H9 (cell line): ENCODE measurements at regions not wholly inside any gene's neighbourhood (a gene's known extent, or its start where the extent isn't known, plus 50 kb on each side); places are given as distances from the start of the nearest gene placed in this dataset.

Experiments used
- DNase-seq: peaks from one replicate; pipeline ENCODE4 v3.0.0-alpha.2; 2017
- H2AFZ ChIP-seq: one replicate; pipeline ENCODE4 v1.6.1; 2013; ENCODE audit warnings: mild to moderate bottlenecking, low read length, control low read depth, moderate library complexity
- H2AK5ac ChIP-seq: 2 replicates; pipeline ENCODE4 v1.6.1; 2013; ENCODE audit warnings: low read length, control low read depth, mixed read lengths; ENCODE audit not compliant: insufficient read length
- H2BK120ac ChIP-seq: one replicate; pipeline ENCODE4 v1.6.1; 2013; ENCODE audit warnings: low read depth, mild to moderate bottlenecking, low read length, control low read depth, inconsistent platforms; ENCODE audit not compliant: poor library complexity, severe bottlenecking
- H2BK12ac ChIP-seq: 2 replicates; pipeline ENCODE4 v1.6.1; 2013; ENCODE audit warnings: low read length, control low read depth, mixed read lengths, low read depth; ENCODE audit not compliant: insufficient read length
- H2BK15ac ChIP-seq: 2 replicates; pipeline ENCODE4 v1.6.1; 2013; ENCODE audit warnings: low read depth, low read length, control low read depth
- H2BK20ac ChIP-seq: one replicate; pipeline ENCODE4 v1.6.1; 2013; ENCODE audit warnings: low read depth, mild to moderate bottlenecking, low read length, control low read depth, inconsistent platforms; ENCODE audit not compliant: poor library complexity, severe bottlenecking
- H2BK5ac ChIP-seq: 2 replicates; pipeline ENCODE4 v1.6.1; 2013; ENCODE audit warnings: low read length, control low read depth, mixed read lengths; ENCODE audit not compliant: insufficient read length
- H3K14ac ChIP-seq: 2 replicates; pipeline ENCODE4 v1.6.1; 2013; ENCODE audit warnings: low read length, control low read depth; ENCODE audit not compliant: insufficient read depth
- H3K18ac ChIP-seq: 2 replicates; pipeline ENCODE4 v1.6.1; 2013; ENCODE audit warnings: low read depth, mild to moderate bottlenecking, mixed read lengths, low read length, control low read depth; ENCODE audit not compliant: insufficient read length
- H3K23ac ChIP-seq: 2 replicates; pipeline ENCODE4 v1.6.1; 2013; ENCODE audit warnings: low read length, control low read depth, mixed read lengths, low read depth; ENCODE audit not compliant: insufficient read length
- H3K23me2 ChIP-seq: 2 replicates; pipeline ENCODE4 v1.6.1; 2013; ENCODE audit warnings: low read depth, mild to moderate bottlenecking, mixed read lengths, low read length, control low read depth; ENCODE audit not compliant: insufficient read length, poor library complexity, severe bottlenecking
- H3K27ac ChIP-seq: 2 replicates; pipeline ENCODE4 v1.5.1; 2013; ENCODE audit warnings: low read length, control low read depth, mixed read lengths, low read depth; ENCODE audit not compliant: insufficient read length
- H3K27me3 ChIP-seq: 2 replicates; pipeline ENCODE4 v1.6.1; 2013; ENCODE audit warnings: low read length, control low read depth, inconsistent platforms; ENCODE audit not compliant: insufficient read depth
- H3K4ac ChIP-seq: 2 replicates; pipeline ENCODE4 v1.6.1; 2013; ENCODE audit warnings: low read depth, mild to moderate bottlenecking, control low read depth, inconsistent platforms, low read length, moderate library complexity
- H3K4me1 ChIP-seq: 2 replicates; pipeline ENCODE4 v1.6.1; 2013; ENCODE audit warnings: low read length, control low read depth, inconsistent platforms; ENCODE audit not compliant: insufficient read depth
- H3K4me2 ChIP-seq: 2 replicates; pipeline ENCODE4 v1.6.1; 2013; ENCODE audit warnings: low read length, control low read depth, mixed read lengths; ENCODE audit not compliant: insufficient read length, insufficient read depth
- H3K56ac ChIP-seq: 2 replicates; pipeline ENCODE4 v1.6.1; 2013; ENCODE audit warnings: low read depth, mild to moderate bottlenecking, mixed read lengths, low read length, control low read depth; ENCODE audit not compliant: insufficient read length
- H3K79me1 ChIP-seq: 2 replicates; pipeline ENCODE4 v1.6.1; 2013; ENCODE audit warnings: low read depth, mild to moderate bottlenecking, moderate library complexity, low read length, control low read depth, inconsistent platforms; ENCODE audit not compliant: insufficient read depth, poor library complexity, severe bottlenecking
- H3K79me2 ChIP-seq: 2 replicates; pipeline ENCODE4 v1.6.1; 2013; ENCODE audit warnings: low read length, control low read depth, inconsistent platforms; ENCODE audit not compliant: insufficient read depth
- H3K9ac ChIP-seq: 2 replicates; pipeline ENCODE4 v1.6.1; 2013; ENCODE audit warnings: low read length, control low read depth, mixed read lengths; ENCODE audit not compliant: insufficient read length; ENCODE audit errors: extremely low read depth
- H3K9me3 ChIP-seq: one replicate; pipeline ENCODE4 v1.6.1; 2013; ENCODE audit warnings: low read depth, low read length, inconsistent platforms; ENCODE audit not compliant: control insufficient read depth
- H3T11ph ChIP-seq: one replicate; pipeline ENCODE4 v1.6.1; 2013; ENCODE audit warnings: mild to moderate bottlenecking, low read length, control low read depth, inconsistent platforms
- H4K20me1 ChIP-seq: one replicate; pipeline ENCODE4 v1.6.1; 2013; ENCODE audit not compliant: control insufficient read depth, insufficient read length, insufficient read depth
- H4K5ac ChIP-seq: 2 replicates; pipeline ENCODE4 v1.6.1; 2013; ENCODE audit warnings: low read depth, mild to moderate bottlenecking, mixed read lengths, low read length, control low read depth; ENCODE audit not compliant: insufficient read length
- H4K8ac ChIP-seq: replicated peaks from 2 replicates; pipeline ENCODE4 v1.6.1; 2013; ENCODE audit warnings: low read length, control low read depth, mixed read lengths, low read depth; ENCODE audit not compliant: insufficient read length
- H4K91ac ChIP-seq: 2 replicates; pipeline ENCODE4 v1.6.1; 2013; ENCODE audit warnings: low read depth, mild to moderate bottlenecking, moderate library complexity, mixed read lengths, low read length, control low read depth; ENCODE audit not compliant: insufficient read length
- H3K27ac Mint-ChIP-seq, 3 experiments: 2 replicates in 2 of 3; 3 replicates in 1 of 3; pipeline ENCODE4 v1.8.0; 2020 to 2021; ENCODE audit warnings: mixed read lengths in 3 of 3, mild to moderate bottlenecking in 1 of 3, moderate library complexity in 1 of 3
- H3K27me3 Mint-ChIP-seq: 2 replicates; pipeline ENCODE4 v1.8.0; 2021; ENCODE audit warnings: low read depth, mild to moderate bottlenecking, moderate library complexity, mixed read lengths
- H3K36me3 Mint-ChIP-seq, 3 experiments: 2 replicates in 2 of 3; 3 replicates in 1 of 3; pipeline ENCODE4 v1.8.0; 2020 to 2021; ENCODE audit warnings: low read depth in 3 of 3, mixed read lengths in 3 of 3; ENCODE audit not compliant: insufficient read depth in 1 of 3
- H3K4me1 Mint-ChIP-seq, 2 experiments: 2 replicates each; pipeline ENCODE4 v1.8.0; 2020; ENCODE audit warnings: mixed read lengths in 2 of 2
- H3K4me3 Mint-ChIP-seq, 2 experiments: 2 replicates in 1 of 2; 3 replicates in 1 of 2; pipeline ENCODE4 v1.8.0; 2020 to 2021; ENCODE audit warnings: mild to moderate bottlenecking in 2 of 2, mixed read lengths in 2 of 2, moderate library complexity in 1 of 2
- H3K9me3 Mint-ChIP-seq, 2 experiments: 2 replicates in 1 of 2; 3 replicates in 1 of 2; pipeline ENCODE4 v1.8.0; 2020; ENCODE audit warnings: mild to moderate bottlenecking in 2 of 2, mixed read lengths in 2 of 2, moderate library complexity in 1 of 2
- TF ChIP-seq, protein P1 (sequence below): fragments of 200-600 bp; sonication (generic); conservative IDR thresholded peaks from 3 replicates; pipeline ENCODE4 v1.8.0; 2021; ENCODE audit warnings: antibody characterized with exemption, mild to moderate bottlenecking

DNA sequence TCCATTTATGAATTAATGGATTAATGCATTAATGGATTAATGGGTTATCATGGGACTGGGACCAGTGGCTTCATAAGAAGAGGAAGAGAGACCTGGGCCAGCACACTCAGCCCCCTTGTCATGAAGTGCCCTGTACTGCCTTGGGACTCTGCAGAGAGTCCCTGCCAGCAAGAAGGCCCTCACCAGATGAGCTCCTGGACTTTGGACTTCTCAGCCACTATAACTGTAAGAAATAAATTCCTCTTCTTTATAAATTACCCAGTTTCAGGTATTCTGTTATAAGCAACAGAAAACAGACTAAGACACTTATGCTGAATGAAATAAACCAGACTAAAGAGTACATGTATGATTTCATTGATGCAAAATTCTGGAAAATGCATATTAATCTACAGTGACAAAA, 119.4 kb upstream of the MSX1 start:
- H2AK5ac ChIP-seq = no peak overlapping the region
- no peak overlapping the region for H3K23ac ChIP-seq
- H3K27me3 ChIP-seq = no peaks in the 10 kb centered on the region
- no peaks in the 10 kb centered on the region for H3K9me3 ChIP-seq
- no peak overlapping the region for H3K4ac ChIP-seq
- H3T11ph ChIP-seq = no peak overlapping the region
- H2BK15ac ChIP-seq = no peak overlapping the region
- Mint-ChIP-seq H3K4me3 (no peak overlapping the region), H3K27ac (no peak overlapping the region), H3K9me3 (peaks cover 3 to 10% of the 10 kb centered on the region in 2 experiments; a peak in 3 of 5 replicates), H3K27me3 (peaks cover 27% of the 10 kb centered on the region), H3K4me1 (peaks cover 0 to 3% of the 10 kb centered on the region in 2 experiments; a peak in 1 of 4 replicates), H3K36me3 (no peaks in the 10 kb centered on the region; a peak in 2 of 7 replicates)
- no peak overlapping the region for H2AFZ ChIP-seq
- no peaks in the 10 kb centered on the region for H3K4me1 ChIP-seq
- no peak overlapping the region for H2BK12ac ChIP-seq
- H3K79me1 ChIP-seq = no peaks in the 10 kb centered on the region
- H3K23me2 ChIP-seq = no peaks in the 10 kb centered on the region
- no peak overlapping the region for H4K8ac ChIP-seq
- H3K9ac ChIP-seq = no peak overlapping the region
- no peak overlapping the region for H2BK20ac ChIP-seq
- TF ChIP-seq, protein P1, sequence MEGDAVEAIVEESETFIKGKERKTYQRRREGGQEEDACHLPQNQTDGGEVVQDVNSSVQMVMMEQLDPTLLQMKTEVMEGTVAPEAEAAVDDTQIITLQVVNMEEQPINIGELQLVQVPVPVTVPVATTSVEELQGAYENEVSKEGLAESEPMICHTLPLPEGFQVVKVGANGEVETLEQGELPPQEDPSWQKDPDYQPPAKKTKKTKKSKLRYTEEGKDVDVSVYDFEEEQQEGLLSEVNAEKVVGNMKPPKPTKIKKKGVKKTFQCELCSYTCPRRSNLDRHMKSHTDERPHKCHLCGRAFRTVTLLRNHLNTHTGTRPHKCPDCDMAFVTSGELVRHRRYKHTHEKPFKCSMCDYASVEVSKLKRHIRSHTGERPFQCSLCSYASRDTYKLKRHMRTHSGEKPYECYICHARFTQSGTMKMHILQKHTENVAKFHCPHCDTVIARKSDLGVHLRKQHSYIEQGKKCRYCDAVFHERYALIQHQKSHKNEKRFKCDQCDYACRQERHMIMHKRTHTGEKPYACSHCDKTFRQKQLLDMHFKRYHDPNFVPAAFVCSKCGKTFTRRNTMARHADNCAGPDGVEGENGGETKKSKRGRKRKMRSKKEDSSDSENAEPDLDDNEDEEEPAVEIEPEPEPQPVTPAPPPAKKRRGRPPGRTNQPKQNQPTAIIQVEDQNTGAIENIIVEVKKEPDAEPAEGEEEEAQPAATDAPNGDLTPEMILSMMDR = no peak
- H4K91ac ChIP-seq = no peak overlapping the region
- H3K79me2 ChIP-seq = no peaks in the 10 kb centered on the region
- no peak overlapping the region for H4K5ac ChIP-seq
- no peak overlapping the region for H2BK5ac ChIP-seq
- no peaks in the 10 kb centered on the region for H4K20me1 ChIP-seq
- no peak overlapping the region for H3K27ac ChIP-seq
- DNase-seq = no peak
- no peak overlapping the region for H3K56ac ChIP-seq
- H3K18ac ChIP-seq = no peak overlapping the region
- no peak overlapping the region for H3K4me2 ChIP-seq
- H3K14ac ChIP-seq = no peak overlapping the region
- no peak overlapping the region for H2BK120ac ChIP-seq
